GM19328 (cell line): ENCODE measurements at regions not wholly inside any gene's neighbourhood (a gene's known extent, or its start where the extent isn't known, plus 50 kb on each side); places are given as distances from the start of the nearest gene placed in this dataset.

Source experiments
- ATAC-seq: cut with Tn5 transposase; IDR thresholded peaks from one replicate; pipeline ENCODE4 v1.9.1; 2021; ENCODE audit warnings: mild to moderate bottlenecking, moderate library complexity; ENCODE audit not compliant: unreplicated experiment

- ATAC-seq: no peak
These were observed 659.4 kb upstream of the CAMK1G start for GRCh38 chr1:208923946-208924720.

- no peak for ATAC-seq
These were observed 658.6 kb upstream of the CAMK1G start for GRCh38 chr1:208924928-208925327.

GRCh38 chr1:208928349-208929010 is 655.0 kb upstream of the CAMK1G start:
- no peak for ATAC-seq

- no peak for ATAC-seq
These were observed 653.9 kb upstream of the CAMK1G start for GRCh38 chr1:208929575-208929974.

GRCh38 chr1:208931936-208932335 is 651.6 kb upstream of the CAMK1G start:
- no peak for ATAC-seq

GRCh38 chr1:208933984-208934525 is 649.5 kb upstream of the CAMK1G start:
- ATAC-seq: no peak

GRCh38 chr1:208934933-208935332 is 648.6 kb upstream of the CAMK1G start:
- ATAC-seq: no peak

- ATAC-seq: no peak
These were observed 647.9 kb upstream of the CAMK1G start for GRCh38 chr1:208935517-208936187.

- no peak for ATAC-seq
These were observed 643.9 kb upstream of the CAMK1G start for GRCh38 chr1:208939537-208940085.

- ATAC-seq: no peak
These were observed 641.0 kb upstream of the CAMK1G start for GRCh38 chr1:208942394-208943130.

- ATAC-seq: no peak
These were observed 640.2 kb upstream of the CAMK1G start for GRCh38 chr1:208943291-208943690.

GRCh38 chr1:208944981-208945451 is 638.5 kb upstream of the CAMK1G start:
- no peak for ATAC-seq

GRCh38 chr1:208950206-208950605 is 633.3 kb upstream of the CAMK1G start:
- ATAC-seq: no peak

GRCh38 chr1:208951026-208951525 is 632.4 kb upstream of the CAMK1G start:
- ATAC-seq: no peak

GRCh38 chr1:208951908-208952307 is 631.6 kb upstream of the CAMK1G start:
- no peak for ATAC-seq

GRCh38 chr1:208962867-208963266 is 620.6 kb upstream of the CAMK1G start:
- no peak for ATAC-seq

- no peak for ATAC-seq
These were observed 618.2 kb upstream of the CAMK1G start for GRCh38 chr1:208965351-208965750.

GRCh38 chr1:208967334-208967733 is 616.2 kb upstream of the CAMK1G start:
- no peak for ATAC-seq

- no peak for ATAC-seq
These were observed 608.8 kb upstream of the CAMK1G start for GRCh38 chr1:208974717-208975116.

GRCh38 chr1:208975456-208975855 is 608.1 kb upstream of the CAMK1G start:
- no peak for ATAC-seq
